ENCODE measurements at regions not wholly inside any gene's neighbourhood (a gene's known extent, or its start where the extent isn't known, plus 50 kb on each side); places are given as distances from the start of the nearest gene placed in this dataset.
"Not testable (repeated sequence)": the region's sequence is repeated elsewhere in the genome, so short reads cannot be mapped to it uniquely, and the experiment has no call there.

GRCh38 chr9:81320909-81321482 is 368.4 kb downstream of the TLE1 start:
- no peak for DNase-seq

GRCh38 chr9:81318571-81318970 is 370.8 kb downstream of the TLE1 start:
- no peak for DNase-seq

GRCh38 chr9:81317939-81318338 is 371.4 kb downstream of the TLE1 start:
- DNase-seq: no peak

- DNase-seq: no peak
Observed at GRCh38 chr9:81317223-81317622, 372.1 kb downstream of the TLE1 start.

GRCh38 chr9:81314490-81314889 is 374.9 kb downstream of the TLE1 start:
- DNase-seq: no peak

GRCh38 chr9:81313877-81314276 is 375.5 kb downstream of the TLE1 start:
- DNase-seq: no peak

GRCh38 chr9:81312346-81312745 is 377.0 kb downstream of the TLE1 start:
- DNase-seq: no peak

GRCh38 chr9:81308404-81308803 is 380.9 kb downstream of the TLE1 start:
- no peak for DNase-seq

- DNase-seq: not testable (repeated sequence)
Observed at GRCh38 chr9:81307791-81308190, 381.6 kb downstream of the TLE1 start.

GRCh38 chr9:81305561-81306182 is 383.7 kb downstream of the TLE1 start:
- no peak for DNase-seq

GRCh38 chr9:81303658-81304057 is 385.7 kb downstream of the TLE1 start:
- no peak for DNase-seq

GRCh38 chr9:81293651-81294050 is 395.7 kb downstream of the TLE1 start:
- no peak for DNase-seq

GRCh38 chr9:81292056-81292805 is 397.1 kb downstream of the TLE1 start:
- DNase-seq: no peak

GRCh38 chr9:81289622-81290021 is 399.7 kb downstream of the TLE1 start:
- no peak for DNase-seq

GRCh38 chr9:81268048-81268447 is 421.3 kb downstream of the TLE1 start:
- no peak for DNase-seq

- DNase-seq: no peak
Observed at GRCh38 chr9:81266674-81267073, 422.7 kb downstream of the TLE1 start.

- DNase-seq: no peak
Observed at GRCh38 chr9:81266086-81266485, 423.3 kb downstream of the TLE1 start.

- no peak for DNase-seq
Observed at GRCh38 chr9:81264516-81264915, 424.8 kb downstream of the TLE1 start.

GRCh38 chr9:81259896-81260295 is 429.5 kb downstream of the TLE1 start:
- no peak for DNase-seq

- DNase-seq: no peak
Observed at GRCh38 chr9:81256368-81256767, 433.0 kb downstream of the TLE1 start.

- DNase-seq: no peak
Observed at GRCh38 chr9:81250606-81251005, 438.7 kb downstream of the TLE1 start.

GRCh38 chr9:81250041-81250440 is 439.3 kb downstream of the TLE1 start:
- no peak for DNase-seq

- DNase-seq: no peak
Observed at GRCh38 chr9:81245254-81245956, 443.9 kb downstream of the TLE1 start.

- DNase-seq: no peak
Observed at GRCh38 chr9:81244631-81245030, 444.7 kb downstream of the TLE1 start.
